ENCODE measurements at regions not wholly inside any gene's neighbourhood (a gene's known extent, or its start where the extent isn't known, plus 50 kb on each side); places are given as distances from the start of the nearest gene placed in this dataset.

GRCh38 chr3:99069973-99070372, 168.5 kb upstream of the DCBLD2 start:
- H3K36me3 ChIP-seq = no peaks in the 10 kb centered on the region
- no peaks in the 10 kb centered on the region for H3K9me3 ChIP-seq
- 72 to 85% methylated on average over 1 of the region's 1 CpG for whole genome bisulfite sequencing, 2 donors
- H3K4me3 ChIP-seq (replicated peaks in 1 of 3) = no peak overlapping the region
- TF ChIP-seq POLR2A (IDR thresholded peaks at IDR 0.05) (no peak), CTCF (IDR thresholded peaks at IDR 0.05) (no peak)
- H3K4me1 ChIP-seq = no peaks in the 10 kb centered on the region
- H3K27ac ChIP-seq = no peak overlapping the region
- intact Hi-C loops (cut with DNase I) = no loop called here
- H3K27me3 ChIP-seq = no peaks in the 10 kb centered on the region
- no peak for DNase-seq

- DNase-seq = no peak
- Histone ChIP-seq H3K27ac (no peak overlapping the region), H3K9me3 (no peaks in the 10 kb centered on the region), H3K27me3 (no peaks in the 10 kb centered on the region), H3K4me1 (no peaks in the 10 kb centered on the region), H3K4me3 (replicated peaks in 1 of 3) (no peak overlapping the region), H3K36me3 (no peaks in the 10 kb centered on the region)
- no peak for TF ChIP-seq CTCF (IDR thresholded peaks at IDR 0.05)
- TF ChIP-seq POLR2A (IDR thresholded peaks at IDR 0.05) = no peak
- intact Hi-C loops (cut with DNase I) = no loop called here
- WGBS, 2 donors = 84 to 86% methylated on average over 4 of the region's 4 CpGs
Observed at GRCh38 chr3:99066863-99067262, 165.4 kb upstream of the DCBLD2 start.

- DNase-seq = no peak
- no peaks in the 10 kb centered on the region for H3K27me3 ChIP-seq
- no peak for TF ChIP-seq POLR2A (IDR thresholded peaks at IDR 0.05)
- no peak for TF ChIP-seq CTCF (IDR thresholded peaks at IDR 0.05)
- no peaks in the 10 kb centered on the region for H3K4me1 ChIP-seq
- no peak overlapping the region for H3K4me3 ChIP-seq (replicated peaks in 1 of 3)
- no peak overlapping the region for H3K27ac ChIP-seq
- H3K36me3 ChIP-seq = no peaks in the 10 kb centered on the region
- intact Hi-C loops (cut with DNase I) = no loop called here
- 63 to 78% methylated on average over 1 of the region's 1 CpG for WGBS, 2 donors
- no peaks in the 10 kb centered on the region for H3K9me3 ChIP-seq
Observed at GRCh38 chr3:99049164-99049563, 147.7 kb upstream of the DCBLD2 start.

GRCh38 chr3:99041747-99042146, 140.3 kb upstream of the DCBLD2 start:
- no peaks in the 10 kb centered on the region for H3K27me3 ChIP-seq
- no peaks in the 10 kb centered on the region for H3K36me3 ChIP-seq
- no peaks in the 10 kb centered on the region for H3K4me1 ChIP-seq
- WGBS, 2 donors = 77 to 86% methylated on average over 2 of the region's 2 CpGs
- no peaks in the 10 kb centered on the region for H3K9me3 ChIP-seq
- no peak for DNase-seq
- intact Hi-C loops (cut with DNase I) = no loop called here
- H3K27ac ChIP-seq = no peak overlapping the region
- TF ChIP-seq POLR2A (IDR thresholded peaks at IDR 0.05) (no peak), CTCF (IDR thresholded peaks at IDR 0.05) (no peak)
- no peak overlapping the region for H3K4me3 ChIP-seq (replicated peaks in 1 of 3)

- no peaks in the 10 kb centered on the region for H3K27me3 ChIP-seq
- TF ChIP-seq CTCF (IDR thresholded peaks at IDR 0.05) = no peak
- DNase-seq = no peak
- no peak overlapping the region for H3K4me3 ChIP-seq (replicated peaks in 1 of 3)
- H3K36me3 ChIP-seq = no peaks in the 10 kb centered on the region
- intact Hi-C loops (cut with DNase I) = no loop called here
- H3K4me1 ChIP-seq = no peaks in the 10 kb centered on the region
- WGBS, 2 donors = 85 to 91% methylated on average over 4 of the region's 4 CpGs
- no peak overlapping the region for H3K27ac ChIP-seq
- no peaks in the 10 kb centered on the region for H3K9me3 ChIP-seq
Observed at GRCh38 chr3:99031778-99032177, 130.3 kb upstream of the DCBLD2 start.
